ENCODE measurements at regions not wholly inside any gene's neighbourhood (a gene's known extent, or its start where the extent isn't known, plus 50 kb on each side); places are given as distances from the start of the nearest gene placed in this dataset.

- TF ChIP-seq EP300 (IDR thresholded peaks at IDR 0.05), result no peak
- TF ChIP-seq, protein P1, sequence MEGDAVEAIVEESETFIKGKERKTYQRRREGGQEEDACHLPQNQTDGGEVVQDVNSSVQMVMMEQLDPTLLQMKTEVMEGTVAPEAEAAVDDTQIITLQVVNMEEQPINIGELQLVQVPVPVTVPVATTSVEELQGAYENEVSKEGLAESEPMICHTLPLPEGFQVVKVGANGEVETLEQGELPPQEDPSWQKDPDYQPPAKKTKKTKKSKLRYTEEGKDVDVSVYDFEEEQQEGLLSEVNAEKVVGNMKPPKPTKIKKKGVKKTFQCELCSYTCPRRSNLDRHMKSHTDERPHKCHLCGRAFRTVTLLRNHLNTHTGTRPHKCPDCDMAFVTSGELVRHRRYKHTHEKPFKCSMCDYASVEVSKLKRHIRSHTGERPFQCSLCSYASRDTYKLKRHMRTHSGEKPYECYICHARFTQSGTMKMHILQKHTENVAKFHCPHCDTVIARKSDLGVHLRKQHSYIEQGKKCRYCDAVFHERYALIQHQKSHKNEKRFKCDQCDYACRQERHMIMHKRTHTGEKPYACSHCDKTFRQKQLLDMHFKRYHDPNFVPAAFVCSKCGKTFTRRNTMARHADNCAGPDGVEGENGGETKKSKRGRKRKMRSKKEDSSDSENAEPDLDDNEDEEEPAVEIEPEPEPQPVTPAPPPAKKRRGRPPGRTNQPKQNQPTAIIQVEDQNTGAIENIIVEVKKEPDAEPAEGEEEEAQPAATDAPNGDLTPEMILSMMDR (IDR thresholded peaks at IDR 0.05), result no peak
- TF ChIP-seq POLR2AphosphoS5 (IDR thresholded peaks at IDR 0.05), result no peak
These were observed 96.9 kb upstream of the ANO1 start for GRCh38 chr11:69981119-69981784.

Measured in sigmoid colon (tissue), 4 donors.